ENCODE measurements at regions not wholly inside any gene's neighbourhood (a gene's known extent, or its start where the extent isn't known, plus 50 kb on each side); places are given as distances from the start of the nearest gene placed in this dataset.

DNA sequence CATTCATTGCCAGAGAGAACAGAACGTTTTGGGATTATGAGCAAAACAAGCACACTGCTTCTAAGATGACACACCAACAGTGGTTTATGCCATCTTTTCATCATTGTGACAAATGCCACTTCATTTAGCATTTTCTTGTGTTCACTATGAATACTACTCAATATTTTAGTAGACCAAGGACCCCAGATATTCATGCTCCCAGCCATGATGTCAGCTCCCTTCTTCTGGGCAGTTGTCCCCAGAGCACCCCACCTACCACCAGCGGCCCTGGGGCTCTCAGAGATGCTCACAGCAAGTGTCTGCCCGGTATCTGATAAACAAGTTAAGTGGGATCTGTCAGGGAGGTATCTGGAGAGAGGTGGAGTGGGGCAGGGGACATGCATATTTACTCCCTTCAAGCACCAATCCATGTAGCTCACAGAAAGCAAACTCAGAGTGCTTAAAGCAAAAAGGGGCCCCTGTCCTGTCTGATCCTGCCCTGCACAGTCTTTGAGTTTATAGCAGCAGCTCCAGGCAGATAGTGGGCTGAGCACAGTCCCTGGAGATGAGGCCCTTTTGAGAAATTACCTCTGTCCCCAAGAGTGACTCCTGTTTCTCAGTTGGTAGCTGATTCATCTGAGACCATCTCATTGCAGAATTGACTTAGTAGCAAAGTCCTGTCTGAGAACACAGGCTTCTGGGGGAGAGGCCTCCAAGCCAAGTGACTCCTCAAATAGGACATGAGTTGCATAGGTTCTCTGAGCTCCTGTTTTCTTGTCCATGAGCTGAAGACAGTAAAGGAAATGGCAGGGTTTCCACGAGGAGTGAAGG lies 281.8 kb upstream of the KLF6 start:
- ChIA-PET CTCF (interaction anchor here (1.0 kb wide), 1 partner anchor 829 kb away, joined by 3 read pairs; no protein-coding TSS in a partner anchor), POLR2A (interaction anchor here (1.2 kb wide), 1 partner anchor 282 kb away, joined by 3 read pairs; the partner anchor contains the start of gene KLF6)
- TF ChIP-seq, protein P1, sequence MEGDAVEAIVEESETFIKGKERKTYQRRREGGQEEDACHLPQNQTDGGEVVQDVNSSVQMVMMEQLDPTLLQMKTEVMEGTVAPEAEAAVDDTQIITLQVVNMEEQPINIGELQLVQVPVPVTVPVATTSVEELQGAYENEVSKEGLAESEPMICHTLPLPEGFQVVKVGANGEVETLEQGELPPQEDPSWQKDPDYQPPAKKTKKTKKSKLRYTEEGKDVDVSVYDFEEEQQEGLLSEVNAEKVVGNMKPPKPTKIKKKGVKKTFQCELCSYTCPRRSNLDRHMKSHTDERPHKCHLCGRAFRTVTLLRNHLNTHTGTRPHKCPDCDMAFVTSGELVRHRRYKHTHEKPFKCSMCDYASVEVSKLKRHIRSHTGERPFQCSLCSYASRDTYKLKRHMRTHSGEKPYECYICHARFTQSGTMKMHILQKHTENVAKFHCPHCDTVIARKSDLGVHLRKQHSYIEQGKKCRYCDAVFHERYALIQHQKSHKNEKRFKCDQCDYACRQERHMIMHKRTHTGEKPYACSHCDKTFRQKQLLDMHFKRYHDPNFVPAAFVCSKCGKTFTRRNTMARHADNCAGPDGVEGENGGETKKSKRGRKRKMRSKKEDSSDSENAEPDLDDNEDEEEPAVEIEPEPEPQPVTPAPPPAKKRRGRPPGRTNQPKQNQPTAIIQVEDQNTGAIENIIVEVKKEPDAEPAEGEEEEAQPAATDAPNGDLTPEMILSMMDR (IDR thresholded peaks at IDR 0.05; ENCODE audit: insufficient read depth, low read length, missing control alignments) = no peak
- no peak for DNase-seq (ENCODE audit: low read depth, low spot score)
- H3K4me3 ChIP-seq (ENCODE audit: low read depth, low read length) = no peak overlapping the region

DNA sequence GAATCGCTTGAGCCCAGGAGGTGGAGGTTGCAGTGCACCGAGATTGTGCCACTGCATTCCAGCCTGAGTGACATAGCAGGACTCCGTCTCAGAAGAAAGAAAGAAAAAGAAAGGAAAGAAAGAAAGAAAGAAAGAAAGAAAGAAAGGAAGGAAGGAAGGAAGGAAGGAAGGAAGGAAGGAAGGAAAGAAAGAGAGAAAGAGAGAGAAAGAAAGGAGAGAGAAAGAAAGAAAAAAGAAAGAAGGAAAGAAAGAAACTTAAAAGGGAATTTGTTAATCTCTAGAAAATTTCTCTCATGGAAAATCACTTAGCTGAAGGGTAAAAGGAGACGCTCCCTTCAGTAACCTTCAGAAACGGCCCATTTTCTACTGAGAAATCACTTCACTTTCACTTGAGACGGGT lies 279.5 kb upstream of the KLF6 start:
- no peak for DNase-seq (ENCODE audit: low read depth, low spot score)
- CTCF ChIA-PET = no interaction called here
- H3K4me3 ChIP-seq (ENCODE audit: low read depth, low read length) = no peak overlapping the region
- TF ChIP-seq, protein P1 (IDR thresholded peaks at IDR 0.05; ENCODE audit: insufficient read depth, low read length, missing control alignments) = no peak
- POLR2A ChIA-PET = no interaction called here

DNA sequence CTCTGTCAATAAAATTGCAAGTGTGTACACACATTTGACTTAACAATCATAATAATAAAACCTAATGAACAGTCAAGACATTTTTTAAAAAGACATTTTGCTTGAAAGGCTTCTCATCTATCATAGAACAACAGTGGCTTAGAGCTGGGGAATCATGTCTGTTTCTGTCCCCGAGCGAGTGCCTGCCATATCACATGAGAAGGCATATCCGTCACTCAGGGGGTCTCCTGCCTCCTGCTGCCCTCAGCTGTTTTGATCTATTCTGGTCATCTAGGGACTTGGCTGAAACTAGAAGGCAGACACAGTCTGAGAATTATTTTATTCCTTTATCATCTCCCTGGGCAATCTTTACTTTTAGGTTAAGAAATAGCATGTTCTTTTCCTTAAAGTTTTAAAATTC lies 278.7 kb upstream of the KLF6 start:
- ChIA-PET CTCF (no interaction called here), POLR2A (no interaction called here)
- H3K4me3 ChIP-seq (ENCODE audit: low read depth, low read length) = no peak overlapping the region
- TF ChIP-seq, protein P1 (IDR thresholded peaks at IDR 0.05; ENCODE audit: insufficient read depth, low read length, missing control alignments) = no peak
- DNase-seq (ENCODE audit: low read depth, low spot score) = no peak

DNA sequence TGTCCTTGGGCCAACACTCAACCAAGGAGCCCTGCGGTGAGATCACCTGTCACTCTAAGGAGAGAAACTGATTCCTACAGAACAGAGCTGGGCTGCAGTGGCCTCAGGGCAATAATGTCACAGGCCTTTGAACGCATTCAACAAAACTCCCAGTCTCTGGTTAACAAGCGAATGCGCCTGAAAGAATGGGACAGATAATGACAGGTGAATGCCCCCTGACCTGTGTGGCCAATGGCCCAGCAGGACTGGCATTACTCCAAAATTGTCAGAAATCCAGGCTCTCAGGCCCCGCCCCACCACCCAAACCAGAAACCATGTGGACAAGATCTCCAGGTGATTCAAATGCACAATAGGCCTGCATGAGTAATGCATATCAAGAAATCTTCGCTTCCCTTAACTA lies 277.7 kb upstream of the KLF6 start:
- POLR2A ChIA-PET = no interaction called here
- CTCF ChIA-PET = no interaction called here
- no peak for DNase-seq (ENCODE audit: low read depth, low spot score)
- TF ChIP-seq, protein P1 (IDR thresholded peaks at IDR 0.05; ENCODE audit: insufficient read depth, low read length, missing control alignments) = no peak
- no peak overlapping the region for H3K4me3 ChIP-seq (ENCODE audit: low read depth, low read length)

DNA sequence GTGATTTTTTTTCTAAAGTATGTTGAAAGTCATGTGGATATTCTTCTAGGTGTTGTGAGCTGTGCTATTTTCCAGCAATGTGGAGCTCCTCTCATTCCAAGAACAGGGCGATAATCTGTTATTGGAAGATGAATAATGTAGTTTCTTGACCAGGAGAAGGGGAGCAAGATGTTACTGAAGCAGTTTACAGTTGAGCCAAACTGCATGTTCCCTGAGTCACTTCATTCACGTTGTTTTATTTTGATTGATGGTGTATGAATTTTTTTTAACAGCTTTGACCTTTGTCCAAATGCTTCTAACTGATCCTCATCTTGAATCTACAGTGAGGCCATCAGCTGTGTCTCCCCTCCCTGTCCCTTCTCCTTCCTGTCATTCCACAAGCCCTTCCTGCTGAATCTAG lies 277.1 kb upstream of the KLF6 start:
- no peak for DNase-seq (ENCODE audit: low read depth, low spot score)
- TF ChIP-seq, protein P1 (IDR thresholded peaks at IDR 0.05; ENCODE audit: insufficient read depth, low read length, missing control alignments) = no peak
- CTCF ChIA-PET = no interaction called here
- POLR2A ChIA-PET = no interaction called here
- no peak overlapping the region for H3K4me3 ChIP-seq (ENCODE audit: low read depth, low read length)

DNA sequence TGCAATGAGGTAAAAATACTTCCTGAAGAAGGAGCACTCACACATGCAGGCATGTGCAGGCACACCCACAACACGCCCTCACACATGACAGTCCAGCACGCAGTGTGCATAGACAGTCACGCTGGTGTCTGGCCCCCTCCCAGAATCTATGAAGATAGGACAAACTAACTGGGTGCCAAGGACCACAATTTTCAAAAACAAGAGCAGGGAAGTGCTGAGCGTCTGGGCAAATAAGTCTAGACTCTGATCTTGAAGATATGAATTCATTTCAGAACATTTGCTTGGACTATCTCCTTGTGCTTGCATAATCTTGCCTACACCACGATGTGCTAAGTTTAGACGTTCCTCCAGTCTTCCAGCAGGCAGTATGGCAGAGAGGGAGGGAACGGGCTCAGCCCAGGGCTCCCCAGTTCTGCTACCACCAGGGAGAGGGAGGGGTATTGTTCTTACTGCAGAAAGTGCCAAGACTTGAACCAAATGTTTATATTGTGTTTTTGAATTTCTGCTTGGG lies 276.5 kb upstream of the KLF6 start:
- ChIA-PET POLR2A (no interaction called here), CTCF (no interaction called here)
- DNase-seq (ENCODE audit: low read depth, low spot score) = no peak
- TF ChIP-seq, protein P1 (IDR thresholded peaks at IDR 0.05; ENCODE audit: insufficient read depth, low read length, missing control alignments) = no peak
- H3K4me3 ChIP-seq (ENCODE audit: low read depth, low read length) = no peak overlapping the region

All from AG04449 (cell line).